A549 (cell line): ENCODE measurements at regions not wholly inside any gene's neighbourhood (a gene's known extent, or its start where the extent isn't known, plus 50 kb on each side); places are given as distances from the start of the nearest gene placed in this dataset.

Experiments used
- ATAC-seq, 2 experiments: fragments of 200-7000 bp in 1 of 2; fragments of >200 bp in 1 of 2; cut with Nextera tagmentation in 1 of 2; cut with Tn5 transposase in 1 of 2; 3 replicates each; pipeline versions ENCODE4 v1.8.0 to v1.9.1; 2018 to 2020; ENCODE audit warnings: mild to moderate bottlenecking in 1 of 2, moderate library complexity in 1 of 2
- CTCF ChIA-PET: fragments of 300-600 bp; sonication (Branson Sonifier 250); formaldehyde crosslinking; extraction: SDS; loops from one replicate; lab custom pipeline; 2021; ENCODE audit warnings: antibody characterized with exemption, inconsistent platforms; lab: Yijun Ruan, JAX
- POLR2A ChIA-PET: fragments of 350-600 bp; formaldehyde crosslinking; extraction: SDS; loops from one replicate; lab custom pipeline; 2021; ENCODE audit warnings: antibody characterized with exemption, inconsistent platforms; lab: Yijun Ruan, JAX
- DNase-seq, 2 experiments: peaks; one replicate each; pipeline versions ENCODE4 v3.0.0 to v3.0.0-alpha.2; 2011 to 2016; ENCODE audit warnings: low read depth in 1 of 2, low spot score in 1 of 2
- FAIRE-seq: peaks from 2 replicates; lab custom pipeline; 2011; peaks lifted over from hg19 to GRCh38; lab: Jason Lieb, UNC
- H3K27ac ChIP-seq, 2 experiments: fragments of >200 bp; sonication (Bioruptor Twin); formaldehyde crosslinking; 3 replicates each; pipeline ENCODE4 v1.5.1; 2016 to 2017
- H3K4me1 ChIP-seq: fragments of >200 bp; sonication (Bioruptor Twin); formaldehyde crosslinking; 3 replicates; pipeline ENCODE4 v1.6.1; 2016
- H3K4me2 ChIP-seq: fragments of >200 bp; sonication (Bioruptor Twin); formaldehyde crosslinking; 3 replicates; pipeline ENCODE4 v1.6.1; 2016
- H3K4me3 ChIP-seq: fragments of >200 bp; sonication (Bioruptor Twin); formaldehyde crosslinking; 3 replicates; pipeline ENCODE4 v1.5.1; 2016
- H3K9me3 ChIP-seq: fragments of >200 bp; sonication (Bioruptor Twin); formaldehyde crosslinking; 3 replicates; pipeline ENCODE4 v1.6.1; 2016
- CBX8 ChIP-seq: fragments of 200-600 bp; sonication (generic); IDR thresholded peaks from 2 replicates; pipeline ENCODE4 v1.6.1; 2016
- CHD4 ChIP-seq: fragments of 200-600 bp; sonication (generic); IDR thresholded peaks from 2 replicates; pipeline ENCODE4 v1.6.1; 2016; ENCODE audit warnings: antibody characterized with exemption, mild to moderate bottlenecking, borderline replicate concordance
- EHF ChIP-seq: fragments of 250-450 bp; sonication (Bioruptor Pico); IDR thresholded peaks from 2 replicates; pipeline ENCODE4 v1.5.0; 2020; ENCODE audit warnings: mild to moderate bottlenecking
- EHMT2 ChIP-seq: fragments of 200-600 bp; sonication (generic); IDR thresholded peaks from 2 replicates; pipeline ENCODE4 v1.6.1; 2016; ENCODE audit warnings: antibody characterized with exemption, low read depth, mild to moderate bottlenecking, moderate library complexity
- EP300 ChIP-seq, 2 experiments: fragments of >200 bp; sonication (Bioruptor Twin); formaldehyde crosslinking; IDR thresholded peaks; 2 replicates in 1 of 2; 3 replicates in 1 of 2; pipeline ENCODE4 v1.6.1; 2016 to 2017
- FOSB ChIP-seq: fragments of 250-450 bp; sonication (Bioruptor Pico); IDR thresholded peaks from 2 replicates; pipeline ENCODE4 v1.5.0; 2020; ENCODE audit warnings: mild to moderate bottlenecking, moderate library complexity
- FOSL2 ChIP-seq, 2 experiments: fragments of 450-650 bp in 1 of 2; fragments of >200 bp in 1 of 2; sonication (Bioruptor Twin) in 1 of 2; formaldehyde crosslinking; IDR thresholded peaks; 2 replicates each; pipeline versions ENCODE4 v1.5.0 to v1.6.1; 2016 to 2020; ENCODE audit warnings: mild to moderate bottlenecking in 1 of 2, moderate library complexity in 1 of 2
- HEYL ChIP-seq: fragments of 250-450 bp; sonication (Bioruptor Pico); IDR thresholded peaks from 2 replicates; pipeline ENCODE4 v1.8.0; 2021; ENCODE audit warnings: mild to moderate bottlenecking, moderate library complexity
- KDM5A ChIP-seq: fragments of 200-600 bp; sonication (generic); IDR thresholded peaks from 2 replicates; pipeline ENCODE4 v1.6.1; 2016; ENCODE audit warnings: antibody characterized with exemption, mild to moderate bottlenecking
- MAZ ChIP-seq: fragments of 150-350 bp; IDR thresholded peaks from 2 replicates; pipeline ENCODE4 v1.6.1; 2014; ENCODE audit warnings: antibody characterized with exemption, low read depth, low read length, borderline replicate concordance
- NFE2L2 ChIP-seq: fragments of 150-350 bp; conservative IDR thresholded peaks from 2 replicates; pipeline ENCODE4 v1.6.1; 2014; ENCODE audit warnings: low read length
- POLR2A ChIP-seq: IDR thresholded peaks from 2 replicates; pipeline ENCODE4 v1.6.1; 2012; ENCODE audit warnings: mild to moderate bottlenecking, low read length
- RAD21 ChIP-seq, 2 experiments: fragments of >200 bp in 1 of 2; sonication (Bioruptor Twin) in 1 of 2; formaldehyde crosslinking in 1 of 2; IDR thresholded peaks in 1 of 2; conservative IDR thresholded peaks in 1 of 2; 2 replicates in 1 of 2; 3 replicates in 1 of 2; pipeline ENCODE4 v1.6.1; 2012 to 2018; ENCODE audit warnings: inconsistent platforms in 1 of 2
- RARB ChIP-seq: fragments of 250-450 bp; sonication (Bioruptor Pico); IDR thresholded peaks from 2 replicates; pipeline ENCODE4 v1.8.0; 2021; ENCODE audit warnings: mild to moderate bottlenecking, moderate library complexity
- RCOR1 ChIP-seq: fragments of 150-350 bp; IDR thresholded peaks from 2 replicates; pipeline ENCODE4 v1.6.1; 2014; ENCODE audit warnings: antibody characterized with exemption, low read length, low read depth
- TFCP2L1 ChIP-seq: fragments of 250-450 bp; sonication (Bioruptor Pico); IDR thresholded peaks from 2 replicates; pipeline ENCODE4 v1.5.0; 2021; ENCODE audit warnings: mild to moderate bottlenecking
- WGBS: methylation state at CpG from one replicate; pipeline ENCODE4 v1.1.6; 2017; ENCODE audit errors: missing lambda C conversion rate; 5-methylcytosine and 5-hydroxymethylcytosine counted together
- TF ChIP-seq, protein P1 (sequence below): fragments of 250-450 bp; sonication (Bioruptor Pico); IDR thresholded peaks from 2 replicates; pipeline ENCODE4 v1.5.0; 2020; ENCODE audit warnings: low read depth, mild to moderate bottlenecking, moderate library complexity
- TF ChIP-seq, protein P2 (sequence below): fragments of >200 bp; sonication (Bioruptor Twin); formaldehyde crosslinking; IDR thresholded peaks from 3 replicates; pipeline ENCODE4 v1.6.1; 2016
- TF ChIP-seq, protein P3 (sequence below): IDR thresholded peaks from 2 replicates; pipeline ENCODE4 v1.6.1; 2012
- TF ChIP-seq, protein P4 (sequence below): fragments of 250-450 bp; sonication (Bioruptor Pico); IDR thresholded peaks from 2 replicates; pipeline ENCODE4 v1.5.0; 2021; ENCODE audit warnings: mild to moderate bottlenecking, moderate library complexity, borderline replicate concordance
- TF ChIP-seq, protein P5 (sequence below): fragments of 450-650 bp; IDR thresholded peaks from 2 replicates; pipeline ENCODE4 v1.6.1; 2014; ENCODE audit warnings: antibody characterized with exemption
- TF ChIP-seq, protein P6 (sequence below): fragments of 150-350 bp; IDR thresholded peaks from 2 replicates; pipeline ENCODE4 v1.6.1; 2014; ENCODE audit warnings: low read depth, mild to moderate bottlenecking, low read length
- TF ChIP-seq, protein P7 (sequence below): fragments of 200-600 bp; sonication (generic); IDR thresholded peaks from 2 replicates; pipeline ENCODE4 v1.6.1; 2016; ENCODE audit warnings: antibody characterized with exemption, mild to moderate bottlenecking, moderate library complexity

DNA sequence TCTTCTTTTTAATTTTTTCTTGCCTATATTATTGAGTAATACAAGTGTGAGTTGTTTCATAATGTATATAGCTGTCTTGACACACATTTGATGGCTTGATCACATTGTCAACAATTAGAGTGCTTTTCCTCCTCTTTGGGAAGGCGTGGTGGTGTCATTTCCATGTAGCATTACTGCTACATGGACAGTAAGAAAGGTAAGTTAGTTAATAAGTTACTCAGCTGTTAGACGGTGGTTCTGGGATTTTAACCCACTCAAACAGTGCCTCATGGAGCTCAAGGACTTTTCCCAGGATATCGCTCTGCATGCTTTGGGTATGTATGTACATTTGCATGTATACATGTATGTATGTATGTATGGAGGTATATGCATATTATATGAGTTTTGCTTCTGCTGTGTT lies 94.6 kb downstream of the HAPSTR1 start:
- Histone ChIP-seq H3K4me2 (no peak overlapping the region), H3K4me3 (no peak overlapping the region), H3K27ac (no peak overlapping the region), H3K4me1 (no peaks in the 10 kb centered on the region), H3K9me3 (no peaks in the 10 kb centered on the region)
- FAIRE-seq = no peak
- ChIA-PET CTCF (interaction anchor here (0.7 to 1.2 kb wide), 2 partner anchors 8 to 12 kb away, joined by 3 read pairs; no protein-coding TSS in a partner anchor), POLR2A (no interaction called here)
- TF ChIP-seq, protein P1, sequence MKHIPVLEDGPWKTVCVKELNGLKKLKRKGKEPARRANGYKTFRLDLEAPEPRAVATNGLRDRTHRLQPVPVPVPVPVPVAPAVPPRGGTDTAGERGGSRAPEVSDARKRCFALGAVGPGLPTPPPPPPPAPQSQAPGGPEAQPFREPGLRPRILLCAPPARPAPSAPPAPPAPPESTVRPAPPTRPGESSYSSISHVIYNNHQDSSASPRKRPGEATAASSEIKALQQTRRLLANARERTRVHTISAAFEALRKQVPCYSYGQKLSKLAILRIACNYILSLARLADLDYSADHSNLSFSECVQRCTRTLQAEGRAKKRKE (CRISPR knock-in tag) = no peak
- TF ChIP-seq KDM5A (no peak), EHF (CRISPR knock-in tag) (no peak), CBX8 (no peak), HEYL (CRISPR knock-in tag) (no peak), TFCP2L1 (no peak), CHD4 (no peak), EHMT2 (no peak), FOSB (no peak)
- TF ChIP-seq, protein P2, sequence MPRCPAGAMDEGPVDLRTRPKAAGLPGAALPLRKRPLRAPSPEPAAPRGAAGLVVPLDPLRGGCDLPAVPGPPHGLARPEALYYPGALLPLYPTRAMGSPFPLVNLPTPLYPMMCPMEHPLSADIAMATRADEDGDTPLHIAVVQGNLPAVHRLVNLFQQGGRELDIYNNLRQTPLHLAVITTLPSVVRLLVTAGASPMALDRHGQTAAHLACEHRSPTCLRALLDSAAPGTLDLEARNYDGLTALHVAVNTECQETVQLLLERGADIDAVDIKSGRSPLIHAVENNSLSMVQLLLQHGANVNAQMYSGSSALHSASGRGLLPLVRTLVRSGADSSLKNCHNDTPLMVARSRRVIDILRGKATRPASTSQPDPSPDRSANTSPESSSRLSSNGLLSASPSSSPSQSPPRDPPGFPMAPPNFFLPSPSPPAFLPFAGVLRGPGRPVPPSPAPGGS = no peak
- no peak for ATAC-seq
- DNase-seq = no peak
- WGBS = 5% methylated on average over 3 of the region's 3 CpGs

DNA sequence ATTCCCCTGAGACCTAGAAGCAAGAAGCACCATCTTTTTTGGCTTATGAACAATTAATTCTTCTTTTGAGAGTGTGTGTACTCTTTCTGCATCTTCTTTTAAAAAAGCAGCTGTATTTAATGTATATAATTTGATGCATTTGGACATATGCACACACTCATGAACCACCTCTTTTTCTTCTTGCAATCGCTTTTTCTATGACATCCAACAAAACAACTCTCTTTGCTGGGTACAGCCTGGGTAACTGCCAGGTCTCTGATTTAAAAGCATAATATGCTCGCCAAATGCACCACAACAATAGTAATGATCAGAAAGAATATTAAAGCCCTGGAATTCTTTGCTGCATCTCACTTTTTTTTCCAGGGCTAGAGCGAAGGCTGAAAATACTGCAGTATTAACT lies 97.3 kb downstream of the HAPSTR1 start:
- no peak for FAIRE-seq
- CTCF ChIA-PET = no interaction called here
- Histone ChIP-seq H3K27ac (no peak overlapping the region), H3K4me2 (no peak overlapping the region), H3K4me1 (no peaks in the 10 kb centered on the region), H3K4me3 (no peak overlapping the region), H3K9me3 (no peaks in the 10 kb centered on the region)
- ATAC-seq = no peak
- 33% methylated on average over 3 of the region's 3 CpGs for WGBS
- no peak for DNase-seq
- TF ChIP-seq NFE2L2 (no peak), RAD21 (conservative IDR thresholded peaks at IDR 0.05 in 1 of 2, IDR thresholded peaks at IDR 0.05 in 1 of 2) (no peak), MAZ (no peak), RARB (CRISPR knock-in tag) (no peak)
- TF ChIP-seq, protein P3, sequence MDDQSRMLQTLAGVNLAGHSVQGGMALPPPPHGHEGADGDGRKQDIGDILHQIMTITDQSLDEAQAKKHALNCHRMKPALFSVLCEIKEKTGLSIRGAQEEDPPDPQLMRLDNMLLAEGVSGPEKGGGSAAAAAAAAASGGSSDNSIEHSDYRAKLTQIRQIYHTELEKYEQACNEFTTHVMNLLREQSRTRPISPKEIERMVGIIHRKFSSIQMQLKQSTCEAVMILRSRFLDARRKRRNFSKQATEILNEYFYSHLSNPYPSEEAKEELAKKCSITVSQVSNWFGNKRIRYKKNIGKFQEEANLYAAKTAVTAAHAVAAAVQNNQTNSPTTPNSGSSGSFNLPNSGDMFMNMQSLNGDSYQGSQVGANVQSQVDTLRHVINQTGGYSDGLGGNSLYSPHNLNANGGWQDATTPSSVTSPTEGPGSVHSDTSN = no peak
- TF ChIP-seq, protein P4, sequence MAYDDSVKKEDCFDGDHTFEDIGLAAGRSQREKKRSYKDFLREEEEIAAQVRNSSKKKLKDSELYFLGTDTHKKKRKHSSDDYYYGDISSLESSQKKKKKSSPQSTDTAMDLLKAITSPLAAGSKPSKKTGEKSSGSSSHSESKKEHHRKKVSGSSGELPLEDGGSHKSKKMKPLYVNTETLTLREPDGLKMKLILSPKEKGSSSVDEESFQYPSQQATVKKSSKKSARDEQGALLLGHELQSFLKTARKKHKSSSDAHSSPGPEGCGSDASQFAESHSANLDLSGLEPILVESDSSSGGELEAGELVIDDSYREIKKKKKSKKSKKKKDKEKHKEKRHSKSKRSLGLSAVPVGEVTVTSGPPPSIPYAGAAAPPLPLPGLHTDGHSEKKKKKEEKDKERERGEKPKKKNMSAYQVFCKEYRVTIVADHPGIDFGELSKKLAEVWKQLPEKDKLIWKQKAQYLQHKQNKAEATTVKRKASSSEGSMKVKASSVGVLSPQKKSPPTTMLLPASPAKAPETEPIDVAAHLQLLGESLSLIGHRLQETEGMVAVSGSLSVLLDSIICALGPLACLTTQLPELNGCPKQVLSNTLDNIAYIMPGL (CRISPR knock-in tag) = no peak
- POLR2A ChIA-PET = no interaction called here

DNA sequence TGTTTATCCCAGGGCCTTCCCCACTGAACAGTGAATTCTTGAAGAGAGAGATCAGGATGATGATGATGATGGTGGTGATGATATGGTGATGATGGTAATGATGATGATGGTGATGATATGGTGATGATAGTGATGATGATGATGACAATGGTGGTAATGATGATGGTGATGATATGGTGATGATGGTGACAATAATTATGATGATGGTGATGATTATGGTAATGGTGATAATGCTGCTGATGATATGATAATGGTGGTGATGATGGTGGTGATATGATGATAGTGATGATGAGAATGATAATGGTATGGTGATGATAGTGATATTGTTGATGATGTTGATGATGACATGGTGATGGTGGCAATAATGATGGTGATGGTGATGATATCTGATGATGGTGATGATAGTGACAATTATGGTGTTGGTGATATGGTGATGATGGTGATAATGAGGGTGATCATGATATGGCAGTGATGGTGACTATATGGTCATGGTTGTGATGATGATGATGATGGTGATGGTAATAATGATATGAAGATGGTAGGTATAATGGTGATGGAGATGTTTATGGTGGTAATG lies 99.9 kb downstream of the HAPSTR1 start:
- ChIA-PET POLR2A (no interaction called here), CTCF (no interaction called here)
- Histone ChIP-seq H3K27ac (no peak overlapping the region), H3K9me3 (no peaks in the 10 kb centered on the region), H3K4me3 (no peak overlapping the region), H3K4me2 (no peak overlapping the region), H3K4me1 (no peaks in the 10 kb centered on the region)
- TF ChIP-seq, protein P5, sequence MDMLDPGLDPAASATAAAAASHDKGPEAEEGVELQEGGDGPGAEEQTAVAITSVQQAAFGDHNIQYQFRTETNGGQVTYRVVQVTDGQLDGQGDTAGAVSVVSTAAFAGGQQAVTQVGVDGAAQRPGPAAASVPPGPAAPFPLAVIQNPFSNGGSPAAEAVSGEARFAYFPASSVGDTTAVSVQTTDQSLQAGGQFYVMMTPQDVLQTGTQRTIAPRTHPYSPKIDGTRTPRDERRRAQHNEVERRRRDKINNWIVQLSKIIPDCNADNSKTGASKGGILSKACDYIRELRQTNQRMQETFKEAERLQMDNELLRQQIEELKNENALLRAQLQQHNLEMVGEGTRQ = no peak
- TF ChIP-seq, protein P6, sequence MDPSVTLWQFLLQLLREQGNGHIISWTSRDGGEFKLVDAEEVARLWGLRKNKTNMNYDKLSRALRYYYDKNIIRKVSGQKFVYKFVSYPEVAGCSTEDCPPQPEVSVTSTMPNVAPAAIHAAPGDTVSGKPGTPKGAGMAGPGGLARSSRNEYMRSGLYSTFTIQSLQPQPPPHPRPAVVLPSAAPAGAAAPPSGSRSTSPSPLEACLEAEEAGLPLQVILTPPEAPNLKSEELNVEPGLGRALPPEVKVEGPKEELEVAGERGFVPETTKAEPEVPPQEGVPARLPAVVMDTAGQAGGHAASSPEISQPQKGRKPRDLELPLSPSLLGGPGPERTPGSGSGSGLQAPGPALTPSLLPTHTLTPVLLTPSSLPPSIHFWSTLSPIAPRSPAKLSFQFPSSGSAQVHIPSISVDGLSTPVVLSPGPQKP = no peak
- TF ChIP-seq, protein P7, sequence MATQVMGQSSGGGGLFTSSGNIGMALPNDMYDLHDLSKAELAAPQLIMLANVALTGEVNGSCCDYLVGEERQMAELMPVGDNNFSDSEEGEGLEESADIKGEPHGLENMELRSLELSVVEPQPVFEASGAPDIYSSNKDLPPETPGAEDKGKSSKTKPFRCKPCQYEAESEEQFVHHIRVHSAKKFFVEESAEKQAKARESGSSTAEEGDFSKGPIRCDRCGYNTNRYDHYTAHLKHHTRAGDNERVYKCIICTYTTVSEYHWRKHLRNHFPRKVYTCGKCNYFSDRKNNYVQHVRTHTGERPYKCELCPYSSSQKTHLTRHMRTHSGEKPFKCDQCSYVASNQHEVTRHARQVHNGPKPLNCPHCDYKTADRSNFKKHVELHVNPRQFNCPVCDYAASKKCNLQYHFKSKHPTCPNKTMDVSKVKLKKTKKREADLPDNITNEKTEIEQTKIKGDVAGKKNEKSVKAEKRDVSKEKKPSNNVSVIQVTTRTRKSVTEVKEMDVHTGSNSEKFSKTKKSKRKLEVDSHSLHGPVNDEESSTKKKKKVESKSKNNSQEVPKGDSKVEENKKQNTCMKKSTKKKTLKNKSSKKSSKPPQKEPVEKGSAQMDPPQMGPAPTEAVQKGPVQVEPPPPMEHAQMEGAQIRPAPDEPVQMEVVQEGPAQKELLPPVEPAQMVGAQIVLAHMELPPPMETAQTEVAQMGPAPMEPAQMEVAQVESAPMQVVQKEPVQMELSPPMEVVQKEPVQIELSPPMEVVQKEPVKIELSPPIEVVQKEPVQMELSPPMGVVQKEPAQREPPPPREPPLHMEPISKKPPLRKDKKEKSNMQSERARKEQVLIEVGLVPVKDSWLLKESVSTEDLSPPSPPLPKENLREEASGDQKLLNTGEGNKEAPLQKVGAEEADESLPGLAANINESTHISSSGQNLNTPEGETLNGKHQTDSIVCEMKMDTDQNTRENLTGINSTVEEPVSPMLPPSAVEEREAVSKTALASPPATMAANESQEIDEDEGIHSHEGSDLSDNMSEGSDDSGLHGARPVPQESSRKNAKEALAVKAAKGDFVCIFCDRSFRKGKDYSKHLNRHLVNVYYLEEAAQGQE = no peak
- no peak for TF ChIP-seq POLR2A
- no peak for TF ChIP-seq CBX8
- TF ChIP-seq TFCP2L1 = no peak
- TF ChIP-seq EP300 (IDR thresholded peaks at IDR 0.05) = no peak
- TF ChIP-seq RCOR1 = no peak
- no peak for TF ChIP-seq FOSL2 (IDR thresholded peaks at IDR 0.05)
- no peak for TF ChIP-seq FOSL2 (CRISPR knock-in tag; IDR thresholded peaks at IDR 0.05)
- no peak for ATAC-seq
- DNase-seq = no peak
- FAIRE-seq = no peak
